SK-N-SH (cell line): ENCODE measurements at regions not wholly inside any gene's neighbourhood (a gene's known extent, or its start where the extent isn't known, plus 50 kb on each side); places are given as distances from the start of the nearest gene placed in this dataset.

Source experiments
- CTCF ChIA-PET: fragments of 300-600, 350-600 bp; formaldehyde crosslinking; extraction: SDS; loops from one replicate; lab custom pipeline; 2021; lab: Yijun Ruan, JAX
- POLR2A ChIA-PET: fragments of 350-600 bp; sonication (Branson Sonifier 250); formaldehyde crosslinking; extraction: SDS; loops from one replicate; lab custom pipeline; 2020; ENCODE audit warnings: antibody characterized with exemption, inconsistent platforms; lab: Yijun Ruan, JAX
- DNase-seq: peaks from one replicate; pipeline ENCODE4 v3.0.0; 2012
- H2AFZ ChIP-seq: fragments of 200-600 bp; sonication (generic); 2 replicates; pipeline ENCODE4 v1.8.1; 2016; ENCODE audit warnings: antibody characterized with exemption, mild to moderate bottlenecking, low read depth
- H3F3A ChIP-seq: fragments of 200-600 bp; sonication (generic); replicated peaks from 2 replicates; pipeline ENCODE3; 2016; ENCODE audit warnings: antibody characterized with exemption, mild to moderate bottlenecking; ENCODE audit not compliant: insufficient read depth
- H3K27ac ChIP-seq, 2 experiments: fragments of 200-500 bp in 1 of 2; fragments of 200-600 bp in 1 of 2; sonication (Bioruptor generic) in 1 of 2; sonication (generic), shearing (Covaris generic) in 1 of 2; 2 replicates each; pipeline versions ENCODE4 v1.5.1 to v1.6.1; 2014 to 2016; ENCODE audit warnings: low read depth in 2 of 2, inconsistent platforms in 1 of 2, low read length in 1 of 2, mild to moderate bottlenecking in 1 of 2, mixed read lengths in 1 of 2
- H3K27me3 ChIP-seq: fragments of 200-600 bp; sonication (generic), shearing (Covaris generic); 2 replicates; pipeline ENCODE4 v1.6.1; 2016; ENCODE audit warnings: mixed run types; ENCODE audit not compliant: insufficient read depth
- H3K36me3 ChIP-seq, 2 experiments: fragments of 200-500 bp in 1 of 2; fragments of 200-600 bp in 1 of 2; sonication (Bioruptor generic) in 1 of 2; sonication (generic) in 1 of 2; replicated peaks in 1 of 2; 2 replicates each; pipeline versions ENCODE3 to v1.5.1; 2014 to 2016; ENCODE audit warnings: low read length in 1 of 2, mild to moderate bottlenecking in 1 of 2; ENCODE audit not compliant: insufficient read depth in 2 of 2, control insufficient read depth in 1 of 2
- H3K4me1 ChIP-seq, 2 experiments: fragments of 200-500 bp in 1 of 2; fragments of 200-600 bp in 1 of 2; sonication (Bioruptor generic) in 1 of 2; sonication (generic), shearing (Covaris generic) in 1 of 2; 2 replicates each; pipeline versions ENCODE4 v1.5.1 to v1.6.1; 2014 to 2016; ENCODE audit warnings: low read depth in 1 of 2, low read length in 1 of 2, mixed run types in 1 of 2; ENCODE audit not compliant: insufficient read depth in 2 of 2, control insufficient read depth in 1 of 2
- H3K4me2 ChIP-seq: fragments of 200-600 bp; sonication (generic), shearing (Covaris generic); 2 replicates; pipeline ENCODE4 v1.6.1; 2017; ENCODE audit warnings: mixed run types
- H3K4me3 ChIP-seq, 2 experiments: fragments of 200-500 bp in 1 of 2; fragments of 200-600 bp in 1 of 2; sonication (Bioruptor generic) in 1 of 2; sonication (generic), shearing (Covaris generic) in 1 of 2; 2 replicates each; pipeline versions ENCODE4 v1.5.1 to v1.8.1; 2014 to 2016; ENCODE audit warnings: low read depth in 2 of 2, inconsistent platforms in 1 of 2, low read length in 1 of 2, mild to moderate bottlenecking in 1 of 2, mixed read lengths in 1 of 2, moderate library complexity in 1 of 2
- H3K79me2 ChIP-seq: fragments of 200-600 bp; sonication (generic); 2 replicates; pipeline ENCODE4 v1.8.1; 2017; ENCODE audit warnings: mild to moderate bottlenecking; ENCODE audit not compliant: insufficient read depth
- H3K9ac ChIP-seq: fragments of 200-600 bp; sonication (generic); 2 replicates; pipeline ENCODE4 v1.6.1; 2017; ENCODE audit warnings: mixed run types
- H3K9me2 ChIP-seq: fragments of 200-600 bp; sonication (generic); 2 replicates; pipeline ENCODE4 v1.6.1; 2017; ENCODE audit warnings: mixed run types
- H3K9me3 ChIP-seq: fragments of 200-600 bp; sonication (generic); 2 replicates; pipeline ENCODE4 v1.6.1; 2017; ENCODE audit warnings: mixed run types, mild to moderate bottlenecking, moderate library complexity
- H4K20me1 ChIP-seq: fragments of 200-600 bp; sonication (generic); 2 replicates; pipeline ENCODE4 v1.6.1; 2017; ENCODE audit warnings: mild to moderate bottlenecking, mixed run types; ENCODE audit not compliant: insufficient read depth
- ELF1 ChIP-seq: IDR thresholded peaks from 2 replicates; pipeline ENCODE4 v1.4.0; 2012
- EZH2phosphoT487 ChIP-seq: fragments of 200-600 bp; sonication (generic); IDR thresholded peaks from 2 replicates; pipeline ENCODE4 v1.6.1; 2017; ENCODE audit warnings: low read depth, mixed run types, mild to moderate bottlenecking, antibody characterized with exemption, moderate library complexity, borderline replicate concordance
- GABPA ChIP-seq: IDR thresholded peaks from 2 replicates; pipeline ENCODE4 v1.4.0; 2012; ENCODE audit warnings: low read depth, mild to moderate bottlenecking
- GATA2 ChIP-seq: sonication (generic); formaldehyde crosslinking; IDR thresholded peaks from 2 replicates; pipeline ENCODE4 v1.5.0; 2020; ENCODE audit warnings: mild to moderate bottlenecking, missing genetic modification reagents
- IRF3 ChIP-seq: fragments of 150-350 bp; IDR thresholded peaks from 2 replicates; pipeline ENCODE4 v1.6.1; 2016; ENCODE audit warnings: mild to moderate bottlenecking, low read depth, low read length
- JUND ChIP-seq: IDR thresholded peaks from 2 replicates; pipeline ENCODE4 v1.4.0; 2012
- NFIC ChIP-seq: IDR thresholded peaks from 2 replicates; pipeline ENCODE4 v1.4.0; 2012; ENCODE audit warnings: borderline replicate concordance
- NRF1 ChIP-seq: IDR thresholded peaks from 2 replicates; pipeline ENCODE4 v1.6.1; 2012; ENCODE audit warnings: low read depth, mild to moderate bottlenecking, low read length
- PBX3 ChIP-seq: IDR thresholded peaks from 2 replicates; pipeline ENCODE4; 2012
- POLR2AphosphoS5 ChIP-seq: IDR thresholded peaks from 2 replicates; pipeline ENCODE4 v1.6.1; 2012; ENCODE audit warnings: low read depth, low read length
- RAD21 ChIP-seq: IDR thresholded peaks from 2 replicates; pipeline ENCODE4 v1.6.1; 2012; ENCODE audit warnings: mild to moderate bottlenecking, low read length
- RFX5 ChIP-seq: IDR thresholded peaks from 2 replicates; pipeline ENCODE4 v1.6.1; 2012; ENCODE audit warnings: mild to moderate bottlenecking, improper control_type of control experiment, low read length
- RXRA ChIP-seq: IDR thresholded peaks from 2 replicates; pipeline ENCODE4 v1.4.0; 2012; ENCODE audit warnings: low read depth, mild to moderate bottlenecking, borderline replicate concordance
- SIN3A ChIP-seq: IDR thresholded peaks from 2 replicates; pipeline ENCODE4 v1.6.1; 2012; ENCODE audit warnings: low read depth, mild to moderate bottlenecking, low read length, moderate library complexity, borderline replicate concordance
- TEAD4 ChIP-seq: IDR thresholded peaks from 2 replicates; pipeline ENCODE4 v1.4.0; 2012; ENCODE audit warnings: mild to moderate bottlenecking, borderline replicate concordance; ENCODE audit not compliant: insufficient read depth
- USF1 ChIP-seq: IDR thresholded peaks from 2 replicates; pipeline ENCODE4 v1.4.0; 2012; ENCODE audit warnings: low read depth, borderline replicate concordance
- YY1 ChIP-seq: IDR thresholded peaks from 2 replicates; pipeline ENCODE4 v1.4.0; 2012; ENCODE audit warnings: low read depth, mild to moderate bottlenecking
- WGBS: methylation state at CpG from one replicate; pipeline ENCODE4 v1.1.6; 2017; ENCODE audit warnings: low lambda C conversion rate; 5-methylcytosine and 5-hydroxymethylcytosine counted together

GRCh38 chr5:172567294-172567693 lies 73.8 kb upstream of the NEURL1B start:
- Histone ChIP-seq H3K4me2 (no peak overlapping the region), H3K9me3 (no peaks in the 10 kb centered on the region), H4K20me1 (no peaks in the 10 kb centered on the region), H2AFZ (no peak overlapping the region), H3K27ac (no peak overlapping the region), H3F3A (no peaks in the 10 kb centered on the region), H3K9me2 (no peaks in the 10 kb centered on the region), H3K27me3 (peaks cover 46% of the 10 kb centered on the region; the same call in 1 of the 2 replicates), H3K4me1 (peaks cover 0 to 4% of the 10 kb centered on the region in 2 experiments; a peak in 1 of 4 replicates), H3K79me2 (no peaks in the 10 kb centered on the region), H3K4me3 (no peak overlapping the region), H3K36me3 (no peaks in the 10 kb centered on the region), H3K9ac (no peak overlapping the region)
- ChIA-PET CTCF (interaction anchor here (2.6 kb wide), 1 partner anchor 130 kb away, joined by 11 read pairs; no protein-coding TSS in a partner anchor), POLR2A (no interaction called here)
- no peak for TF ChIP-seq USF1
- TF ChIP-seq POLR2AphosphoS5: no peak
- no peak for TF ChIP-seq IRF3
- no peak for TF ChIP-seq JUND
- no peak for TF ChIP-seq RXRA
- no peak for TF ChIP-seq NRF1
- TF ChIP-seq PBX3: no peak
- no peak for TF ChIP-seq YY1
- TF ChIP-seq ELF1: no peak
- no peak for TF ChIP-seq SIN3A
- TF ChIP-seq NFIC: no peak
- TF ChIP-seq EZH2phosphoT487: no peak
- TF ChIP-seq RFX5: no peak
- no peak for TF ChIP-seq GABPA
- WGBS: 92% methylated on average over 4 of the region's 7 CpGs
- DNase-seq: no peak

GRCh38 chr5:172565931-172566665 lies 75.0 kb upstream of the NEURL1B start:
- Histone ChIP-seq H3K27ac (no peak overlapping the region), H3K9me3 (no peaks in the 10 kb centered on the region), H3K4me3 (no peak overlapping the region), H3K27me3 (peaks cover 45% of the 10 kb centered on the region; the same call in 1 of the 2 replicates), H3K36me3 (no peaks in the 10 kb centered on the region), H3K9ac (no peak overlapping the region), H3K4me2 (no peak overlapping the region), H2AFZ (no peak overlapping the region)
- ChIA-PET CTCF (interaction anchor here (1.2 to 2.6 kb wide), 3 partner anchors 18 to 132 kb away, joined by 3 to 11 read pairs (median 7); no protein-coding TSS in a partner anchor), POLR2A (no interaction called here)
- no peak for DNase-seq
- TF ChIP-seq TEAD4 (no peak), GATA2 (CRISPR knock-in tag) (0 out of 2 replicates have a peak, but pooled peaks have one; percentile 2), RAD21 (no peak), NFIC (no peak)
- TF ChIP-seq, all 33 proteins: peak for 1
- no peaks in the 10 kb centered on the region for H3K79me2 ChIP-seq
- no peaks in the 10 kb centered on the region for H3F3A ChIP-seq
- no peaks in the 10 kb centered on the region for H4K20me1 ChIP-seq
- 53% methylated on average over 7 of the region's 8 CpGs for WGBS
- H3K9me2 ChIP-seq: no peaks in the 10 kb centered on the region
- H3K4me1 ChIP-seq: peaks cover 0 to 4% of the 10 kb centered on the region in 2 experiments; a peak in 1 of 4 replicates
